ENCODE measurements at regions not wholly inside any gene's neighbourhood (a gene's known extent, or its start where the extent isn't known, plus 50 kb on each side); places are given as distances from the start of the nearest gene placed in this dataset.

GRCh38 chr10:128624656-128625530 lies 498.7 kb upstream of the MKI67 start:
- H3K9me3 ChIP-seq (ENCODE audit: control insufficient read depth, low read length), result no peaks in the 10 kb centered on the region
- H2BK120ac ChIP-seq (ENCODE audit: low read depth, low read length), result no peak overlapping the region
- H3K4ac ChIP-seq (ENCODE audit: low read depth in 1 of 2, low read length in 2 of 2), result no peak overlapping the region
- no peak overlapping the region for H3K27ac ChIP-seq (ENCODE audit: low read length, poor library complexity, severe bottlenecking)
- H2BK5ac ChIP-seq (ENCODE audit: low read depth, low read length, poor library complexity, severe bottlenecking), result no peak overlapping the region
- no peak overlapping the region for H2AK5ac ChIP-seq (ENCODE audit: low read length, severe bottlenecking)
- H3K4me2 ChIP-seq (ENCODE audit: low read length, poor library complexity, severe bottlenecking), result no peak overlapping the region
- peak overlapping the region; percentile 63 for H3K9ac ChIP-seq (ENCODE audit: low read length)
- H2AFZ ChIP-seq (ENCODE audit: low read depth, low read length), result no peak overlapping the region
- H3K79me1 ChIP-seq (replicated peaks; ENCODE audit: low read length, poor library complexity, severe bottlenecking), result no peaks in the 10 kb centered on the region
- H3K14ac ChIP-seq (ENCODE audit: low read length in 2 of 2), result no peak overlapping the region
- H3K27me3 ChIP-seq (ENCODE audit: control insufficient read depth in 1 of 2, insufficient read depth in 1 of 2, low read length in 2 of 2), result no peaks in the 10 kb centered on the region
- DNase-seq, result no peak
- H3K18ac ChIP-seq (ENCODE audit: low read depth in 1 of 2, low read length in 2 of 2), result no peak overlapping the region
- H3K4me3 ChIP-seq (ENCODE audit: insufficient read depth in 1 of 2, low read depth in 1 of 2, low read length in 2 of 2), result no peak overlapping the region
- no peak overlapping the region for H2BK12ac ChIP-seq (ENCODE audit: low read length in 2 of 2)
- 84% methylated on average over 14 of the region's 18 CpGs for WGBS
- no peaks in the 10 kb centered on the region for H3K36me3 ChIP-seq (ENCODE audit: control insufficient read depth in 1 of 2, insufficient read depth in 2 of 2, low read depth in 1 of 2, low read length in 2 of 2)
- H3K4me1 ChIP-seq (ENCODE audit: control insufficient read depth, insufficient read depth, low read depth, low read length), result no peaks in the 10 kb centered on the region
- no peak overlapping the region for H4K8ac ChIP-seq (ENCODE audit: low read length)
- H3K23ac ChIP-seq (ENCODE audit: low read length in 2 of 2), result no peak overlapping the region
- H2BK15ac ChIP-seq (ENCODE audit: low read depth, poor library complexity, severe bottlenecking), result no peak overlapping the region
- H4K91ac ChIP-seq (ENCODE audit: low read length), result no peak overlapping the region

GRCh38 chr10:128625926-128626325 lies 499.7 kb upstream of the MKI67 start:
- Histone ChIP-seq H2AK5ac (ENCODE audit: low read length, severe bottlenecking) (no peak overlapping the region), H3K9ac (ENCODE audit: low read length) (no peak overlapping the region), H2BK5ac (ENCODE audit: low read depth, low read length, poor library complexity, severe bottlenecking) (no peak overlapping the region), H3K18ac (ENCODE audit: low read depth in 1 of 2, low read length in 2 of 2) (no peak overlapping the region), H3K36me3 (ENCODE audit: control insufficient read depth in 1 of 2, insufficient read depth in 2 of 2, low read depth in 1 of 2, low read length in 2 of 2) (no peaks in the 10 kb centered on the region), H3K4me1 (ENCODE audit: control insufficient read depth, insufficient read depth, low read depth, low read length) (no peaks in the 10 kb centered on the region), H3K4me2 (ENCODE audit: low read length, poor library complexity, severe bottlenecking) (no peak overlapping the region), H3K14ac (ENCODE audit: low read length in 2 of 2) (no peak overlapping the region), H3K27ac (ENCODE audit: low read length, poor library complexity, severe bottlenecking) (no peak overlapping the region), H2BK120ac (ENCODE audit: low read depth, low read length) (no peak overlapping the region), H3K4ac (ENCODE audit: low read depth in 1 of 2, low read length in 2 of 2) (no peak overlapping the region), H3K79me1 (replicated peaks; ENCODE audit: low read length, poor library complexity, severe bottlenecking) (no peaks in the 10 kb centered on the region), H2AFZ (ENCODE audit: low read depth, low read length) (no peak overlapping the region), H3K9me3 (ENCODE audit: control insufficient read depth, low read length) (no peaks in the 10 kb centered on the region), H3K4me3 (ENCODE audit: insufficient read depth in 1 of 2, low read depth in 1 of 2, low read length in 2 of 2) (no peak overlapping the region), H4K91ac (ENCODE audit: low read length) (no peak overlapping the region), H2BK15ac (ENCODE audit: low read depth, poor library complexity, severe bottlenecking) (no peak overlapping the region), H3K27me3 (ENCODE audit: control insufficient read depth in 1 of 2, insufficient read depth in 1 of 2, low read length in 2 of 2) (no peaks in the 10 kb centered on the region), H4K8ac (ENCODE audit: low read length) (no peak overlapping the region), H2BK12ac (ENCODE audit: low read length in 2 of 2) (no peak overlapping the region), H3K23ac (ENCODE audit: low read length in 2 of 2) (no peak overlapping the region)
- WGBS, result 69% methylated on average over 7 of the region's 7 CpGs
- DNase-seq, result no peak

- no peak overlapping the region for H3K4me2 ChIP-seq (ENCODE audit: low read length, poor library complexity, severe bottlenecking)
- no peak overlapping the region for H4K91ac ChIP-seq (ENCODE audit: low read length)
- H3K4me3 ChIP-seq (ENCODE audit: insufficient read depth in 1 of 2, low read depth in 1 of 2, low read length in 2 of 2), result no peak overlapping the region
- H4K8ac ChIP-seq (ENCODE audit: low read length), result no peak overlapping the region
- H3K4ac ChIP-seq (ENCODE audit: low read depth in 1 of 2, low read length in 2 of 2), result no peak overlapping the region
- no peak overlapping the region for H3K14ac ChIP-seq (ENCODE audit: low read length in 2 of 2)
- no peaks in the 10 kb centered on the region for H3K4me1 ChIP-seq (ENCODE audit: control insufficient read depth, insufficient read depth, low read depth, low read length)
- no peaks in the 10 kb centered on the region for H3K27me3 ChIP-seq (ENCODE audit: control insufficient read depth in 1 of 2, insufficient read depth in 1 of 2, low read length in 2 of 2)
- no peak for DNase-seq
- WGBS, result 92% methylated on average over 6 of the region's 6 CpGs
- no peak overlapping the region for H3K9ac ChIP-seq (ENCODE audit: low read length)
- H3K36me3 ChIP-seq (ENCODE audit: control insufficient read depth in 1 of 2, insufficient read depth in 2 of 2, low read depth in 1 of 2, low read length in 2 of 2), result no peaks in the 10 kb centered on the region
- H3K27ac ChIP-seq (ENCODE audit: low read length, poor library complexity, severe bottlenecking), result no peak overlapping the region
- no peak overlapping the region for H2BK12ac ChIP-seq (ENCODE audit: low read length in 2 of 2)
- no peak overlapping the region for H3K23ac ChIP-seq (ENCODE audit: low read length in 2 of 2)
- H2BK15ac ChIP-seq (ENCODE audit: low read depth, poor library complexity, severe bottlenecking), result no peak overlapping the region
- H2BK120ac ChIP-seq (ENCODE audit: low read depth, low read length), result no peak overlapping the region
- H2BK5ac ChIP-seq (ENCODE audit: low read depth, low read length, poor library complexity, severe bottlenecking), result no peak overlapping the region
- no peaks in the 10 kb centered on the region for H3K79me1 ChIP-seq (replicated peaks; ENCODE audit: low read length, poor library complexity, severe bottlenecking)
- no peak overlapping the region for H2AK5ac ChIP-seq (ENCODE audit: low read length, severe bottlenecking)
- no peak overlapping the region for H3K18ac ChIP-seq (ENCODE audit: low read depth in 1 of 2, low read length in 2 of 2)
- H3K9me3 ChIP-seq (ENCODE audit: control insufficient read depth, low read length), result no peaks in the 10 kb centered on the region
- H2AFZ ChIP-seq (ENCODE audit: low read depth, low read length), result no peak overlapping the region
Observed at GRCh38 chr10:128626397-128627000, 500.3 kb upstream of the MKI67 start.

- no peak overlapping the region for H4K8ac ChIP-seq (ENCODE audit: low read length)
- no peak overlapping the region for H3K4ac ChIP-seq (ENCODE audit: low read depth in 1 of 2, low read length in 2 of 2)
- H2BK12ac ChIP-seq (ENCODE audit: low read length in 2 of 2), result no peak overlapping the region
- H2AFZ ChIP-seq (ENCODE audit: low read depth, low read length), result no peak overlapping the region
- 90% methylated on average over 7 of the region's 7 CpGs for WGBS
- no peaks in the 10 kb centered on the region for H3K9me3 ChIP-seq (ENCODE audit: control insufficient read depth, low read length)
- no peak overlapping the region for H3K27ac ChIP-seq (ENCODE audit: low read length, poor library complexity, severe bottlenecking)
- peak overlapping the region in 1 of 2 experiments; percentile 10 for H3K4me3 ChIP-seq (ENCODE audit: insufficient read depth in 1 of 2, low read depth in 1 of 2, low read length in 2 of 2)
- H3K14ac ChIP-seq (ENCODE audit: low read length in 2 of 2), result no peak overlapping the region
- DNase-seq, result no peak
- no peak overlapping the region for H3K9ac ChIP-seq (ENCODE audit: low read length)
- no peaks in the 10 kb centered on the region for H3K79me1 ChIP-seq (replicated peaks; ENCODE audit: low read length, poor library complexity, severe bottlenecking)
- no peaks in the 10 kb centered on the region for H3K27me3 ChIP-seq (ENCODE audit: control insufficient read depth in 1 of 2, insufficient read depth in 1 of 2, low read length in 2 of 2)
- no peaks in the 10 kb centered on the region for H3K4me1 ChIP-seq (ENCODE audit: control insufficient read depth, insufficient read depth, low read depth, low read length)
- no peak overlapping the region for H2AK5ac ChIP-seq (ENCODE audit: low read length, severe bottlenecking)
- H2BK15ac ChIP-seq (ENCODE audit: low read depth, poor library complexity, severe bottlenecking), result no peak overlapping the region
- no peak overlapping the region for H3K4me2 ChIP-seq (ENCODE audit: low read length, poor library complexity, severe bottlenecking)
- no peak overlapping the region for H2BK5ac ChIP-seq (ENCODE audit: low read depth, low read length, poor library complexity, severe bottlenecking)
- no peak overlapping the region for H4K91ac ChIP-seq (ENCODE audit: low read length)
- H2BK120ac ChIP-seq (ENCODE audit: low read depth, low read length), result no peak overlapping the region
- no peak overlapping the region for H3K18ac ChIP-seq (ENCODE audit: low read depth in 1 of 2, low read length in 2 of 2)
- H3K23ac ChIP-seq (ENCODE audit: low read length in 2 of 2), result no peak overlapping the region
- H3K36me3 ChIP-seq (ENCODE audit: control insufficient read depth in 1 of 2, insufficient read depth in 2 of 2, low read depth in 1 of 2, low read length in 2 of 2), result no peaks in the 10 kb centered on the region
Observed at GRCh38 chr10:128627811-128628210, 501.6 kb upstream of the MKI67 start.

Data from mesenchymal stem cell (in vitro differentiated cells and primary cell).